HG03066 (cell line): ENCODE measurements at regions not wholly inside any gene's neighbourhood (a gene's known extent, or its start where the extent isn't known, plus 50 kb on each side); places are given as distances from the start of the nearest gene placed in this dataset.

Experiments
- ATAC-seq: cut with Tn5 transposase; IDR thresholded peaks from one replicate; pipeline ENCODE4 v1.9.1; 2021; ENCODE audit warnings: low read depth; ENCODE audit not compliant: unreplicated experiment

- ATAC-seq = peak; percentile 60
Measured at GRCh38 chr2:19046986-19047780, 311.2 kb downstream of the OSR1 start.

DNA sequence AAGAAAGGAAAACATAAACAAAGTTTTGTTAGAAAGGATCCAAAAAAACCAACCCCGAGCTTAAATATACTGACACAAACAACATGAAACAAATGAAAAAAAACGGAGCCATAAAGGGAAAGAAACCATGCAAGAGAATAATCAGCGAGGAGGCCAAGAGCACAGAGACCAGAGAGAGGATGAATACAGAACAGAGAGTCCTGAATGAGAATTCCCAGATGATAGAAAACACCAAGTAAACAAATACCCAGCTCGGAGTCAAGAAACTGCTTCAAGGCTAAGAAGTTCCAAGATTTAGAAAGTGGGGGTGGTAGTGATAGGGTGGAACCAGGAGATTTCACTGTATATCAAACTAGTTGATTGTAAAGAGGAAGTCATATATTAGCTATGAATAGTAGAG, 313.3 kb downstream of the OSR1 start:
- ATAC-seq = no peak

DNA sequence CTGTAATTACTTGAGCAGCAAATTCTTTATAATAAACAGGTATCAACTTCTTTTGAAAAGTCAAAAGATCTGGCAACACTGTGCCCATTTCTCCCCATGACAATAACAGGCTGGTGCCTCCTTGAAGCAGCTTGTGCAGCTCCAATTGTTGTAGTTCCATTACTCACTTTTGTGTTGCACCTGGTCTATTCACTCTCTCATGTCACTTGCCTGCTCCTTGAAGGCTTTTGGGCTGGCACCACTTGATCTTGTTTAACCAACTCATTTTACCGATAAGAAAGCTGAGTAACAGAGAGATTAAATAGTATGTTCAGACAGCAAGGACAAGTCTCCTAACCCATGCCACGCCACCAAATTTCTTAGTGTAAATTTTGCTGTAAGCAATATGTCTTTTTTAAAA, 314.5 kb downstream of the OSR1 start:
- ATAC-seq = no peak

DNA sequence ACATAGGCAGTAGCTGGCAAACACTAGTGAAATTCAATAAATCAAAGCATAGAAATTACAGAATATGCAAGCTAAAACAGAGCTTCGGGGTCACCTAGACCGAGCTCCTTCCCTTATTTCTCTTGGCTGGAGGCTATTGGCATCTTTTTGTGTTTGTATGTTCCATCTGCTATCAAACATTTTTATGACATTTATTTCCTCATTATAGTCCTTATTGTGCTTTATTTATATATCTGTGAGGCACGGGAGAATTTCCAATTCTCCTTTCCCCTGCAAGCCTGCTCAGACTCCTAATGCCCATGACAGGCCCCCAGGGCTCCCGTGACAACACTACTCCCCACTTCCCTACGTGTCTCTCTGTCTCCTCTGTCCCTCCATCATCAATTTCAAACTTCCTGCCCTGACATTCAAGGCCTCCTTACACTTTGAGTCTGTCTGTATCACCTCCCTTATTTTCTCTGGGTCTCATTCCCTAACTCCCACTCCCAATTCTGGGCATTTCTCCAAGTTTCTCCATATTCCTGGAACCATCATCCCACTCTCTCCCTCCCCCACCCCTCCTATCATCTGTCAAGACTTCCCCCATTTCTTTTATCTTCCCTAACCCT, 316.9 kb downstream of the OSR1 start:
- ATAC-seq = no peak

DNA sequence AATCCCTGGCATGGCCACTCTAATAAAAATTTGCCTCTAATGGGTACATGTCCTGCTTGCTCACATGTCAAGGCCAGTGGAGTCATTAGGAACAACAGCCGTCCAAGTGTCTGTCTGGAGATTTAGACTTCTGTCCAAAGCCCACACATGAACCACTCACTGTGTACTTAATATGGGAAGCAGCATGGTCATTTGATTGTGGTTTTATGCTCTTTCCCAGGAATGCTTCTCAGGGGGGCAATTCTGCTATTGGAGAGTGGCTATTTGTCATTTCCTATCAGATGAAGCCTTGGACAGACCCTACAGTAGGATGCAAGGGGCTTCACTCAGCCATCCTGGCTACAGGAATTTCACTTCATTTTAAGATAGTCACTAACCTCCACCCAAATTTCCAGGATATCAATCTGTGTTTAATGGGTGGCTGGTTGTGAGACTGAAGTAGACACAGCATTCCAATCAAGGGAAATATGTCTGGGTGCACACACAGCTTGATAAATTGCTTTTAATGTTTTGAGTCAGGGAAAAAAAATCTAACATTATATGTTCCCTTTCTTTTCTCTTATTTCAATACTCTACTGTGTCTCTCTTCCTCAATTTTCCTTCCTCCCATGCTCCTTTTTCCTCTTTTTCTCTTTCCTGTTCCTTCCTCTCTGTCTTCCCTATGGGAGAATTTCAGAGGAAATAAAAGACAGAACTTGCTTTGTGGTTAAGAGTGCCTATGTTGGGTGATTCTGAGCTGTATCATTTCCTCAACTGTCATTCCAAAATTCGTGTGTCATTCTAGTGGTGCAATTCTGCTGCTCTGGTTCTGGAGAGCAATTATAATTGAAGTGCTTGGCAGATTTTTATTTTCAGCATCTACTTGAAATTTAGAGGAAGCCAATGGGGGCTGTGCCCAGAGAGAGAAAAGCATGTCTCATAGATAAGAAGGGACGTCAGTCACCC, 320.1 kb downstream of the OSR1 start:
- ATAC-seq = no peak

DNA sequence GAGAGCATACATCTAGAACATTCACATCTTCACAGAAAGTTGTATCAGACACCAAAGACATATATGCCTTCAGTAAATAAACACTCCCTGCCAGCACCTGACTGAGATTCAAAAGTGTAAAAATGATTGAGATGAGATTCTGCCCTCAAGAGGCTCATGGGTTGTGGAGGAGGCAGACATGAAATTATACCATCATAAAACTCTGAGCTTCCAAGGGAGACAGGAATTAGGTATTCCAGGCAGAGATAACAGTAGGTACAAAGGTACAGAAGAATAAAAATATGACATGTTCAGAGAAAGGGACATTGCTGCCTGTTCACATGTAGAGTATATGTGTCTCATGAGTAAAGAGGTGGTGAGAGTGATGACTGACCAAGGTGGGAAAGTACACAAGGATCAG, 322.3 kb downstream of the OSR1 start:
- ATAC-seq = no peak

DNA sequence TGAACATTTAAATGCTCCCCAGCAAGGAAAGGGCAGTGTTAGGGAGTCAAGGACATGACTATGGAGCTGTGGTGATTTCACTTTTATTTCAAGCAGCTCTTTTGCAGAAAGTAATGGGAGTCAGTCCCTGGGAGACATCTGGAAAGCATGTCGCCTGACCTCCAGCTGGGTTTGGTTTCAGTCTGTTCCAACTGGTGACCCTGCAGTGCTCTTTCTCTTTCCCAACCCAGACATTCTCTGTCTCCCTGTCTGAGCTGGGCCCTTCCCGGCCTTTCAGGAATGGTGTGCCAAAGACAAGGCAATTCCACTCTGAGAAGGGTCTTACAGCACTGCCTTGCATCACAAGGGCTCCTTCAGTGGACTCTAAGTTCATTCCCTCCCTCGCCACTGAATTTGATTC, 323.2 kb downstream of the OSR1 start:
- no peak for ATAC-seq

DNA sequence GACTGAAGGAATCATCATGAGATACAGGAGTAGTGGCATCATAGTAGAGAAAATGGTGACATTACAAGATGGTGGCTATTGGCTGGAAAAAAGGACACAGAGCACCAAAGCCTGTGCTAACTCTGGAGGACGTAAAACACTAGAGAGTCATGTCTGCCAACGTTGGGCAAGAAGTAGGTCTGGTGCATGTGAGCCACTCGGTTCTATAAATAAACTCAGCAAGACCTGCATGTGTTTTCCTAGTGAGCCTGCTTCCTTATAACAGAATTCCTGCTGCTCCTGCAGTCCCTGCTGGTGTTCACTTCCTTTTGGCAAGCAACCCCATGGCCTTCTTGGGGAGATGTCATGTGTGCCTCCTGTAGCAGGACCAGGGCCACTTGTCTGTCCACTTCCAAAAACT, 325.2 kb downstream of the OSR1 start:
- no peak for ATAC-seq

DNA sequence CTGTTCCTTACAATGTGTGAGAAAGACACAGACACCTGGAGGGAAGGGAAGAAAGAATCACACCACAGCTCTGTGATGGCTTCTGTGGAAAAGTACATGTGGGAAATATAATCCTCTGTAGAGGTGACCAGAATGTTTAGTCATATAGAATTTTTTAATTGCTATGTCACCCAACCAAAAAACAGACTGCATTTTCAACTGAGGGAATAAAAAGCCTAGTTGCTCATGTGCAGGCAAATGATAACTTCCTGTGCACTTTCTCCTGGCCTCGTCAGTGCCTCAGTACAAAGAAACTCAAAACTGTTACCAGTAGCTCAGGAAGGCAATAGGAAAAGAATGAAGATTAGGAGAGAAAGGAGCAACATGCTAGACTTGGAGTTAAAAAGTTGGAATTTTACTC, 326.8 kb downstream of the OSR1 start:
- no peak for ATAC-seq

DNA sequence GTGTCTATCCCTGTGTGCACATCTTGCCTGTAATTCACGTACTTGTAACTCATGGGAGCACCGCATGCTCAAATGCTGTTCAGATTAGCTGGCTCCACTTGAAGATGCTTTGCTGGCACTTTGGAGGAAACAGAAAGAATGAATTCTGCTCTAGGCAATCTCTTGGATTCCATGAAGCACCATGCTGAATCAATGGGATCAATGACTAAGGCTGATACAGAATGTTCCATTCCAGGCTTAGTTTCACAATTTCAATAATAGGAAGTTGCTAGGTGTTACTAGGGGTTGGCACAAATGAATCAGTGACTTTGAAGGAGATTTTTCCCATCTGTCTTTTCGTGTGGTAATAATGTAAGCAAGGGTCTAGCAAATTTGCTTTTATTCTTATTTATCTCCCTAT, 328.8 kb downstream of the OSR1 start:
- ATAC-seq = no peak

GRCh38 chr2:19028587-19029375, 329.6 kb downstream of the OSR1 start:
- ATAC-seq = no peak

DNA sequence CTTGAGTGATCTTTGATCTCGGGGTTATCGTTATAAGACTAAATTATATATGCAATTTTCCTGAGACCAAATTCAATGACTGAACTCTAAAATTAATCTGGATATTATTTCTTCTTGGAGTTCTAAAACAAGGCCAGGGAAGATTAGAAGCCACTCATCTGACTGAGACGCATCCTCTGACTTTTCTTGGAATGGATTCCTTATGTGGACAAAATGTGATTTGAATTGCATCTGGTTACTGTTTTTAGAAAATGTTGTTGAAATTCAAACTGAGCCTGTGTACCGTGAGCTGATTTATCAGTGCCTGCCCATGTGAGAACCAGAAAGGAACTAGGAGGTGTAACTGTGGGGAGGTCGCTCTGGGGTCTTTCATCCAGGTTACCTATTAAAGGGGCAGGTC, 330.8 kb downstream of the OSR1 start:
- no peak for ATAC-seq

DNA sequence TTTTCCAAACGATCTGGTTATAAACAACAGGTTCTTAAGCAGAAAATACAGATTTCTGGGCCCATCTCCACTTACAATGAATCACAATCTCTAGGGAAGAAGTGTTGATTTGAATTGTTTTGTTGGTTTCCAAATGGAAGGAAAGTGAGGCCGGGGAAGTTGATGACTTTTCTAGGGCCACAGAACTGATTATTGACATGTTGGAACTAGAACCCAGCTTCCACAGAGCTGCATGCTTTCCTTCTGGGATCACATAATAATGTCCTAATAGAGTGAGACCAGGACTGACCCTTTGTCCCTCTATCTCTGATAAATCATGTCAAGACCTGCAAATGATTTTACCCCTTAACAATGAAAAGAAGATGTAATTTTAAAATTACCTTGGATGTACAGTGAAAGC, 332.2 kb downstream of the OSR1 start:
- no peak for ATAC-seq

DNA sequence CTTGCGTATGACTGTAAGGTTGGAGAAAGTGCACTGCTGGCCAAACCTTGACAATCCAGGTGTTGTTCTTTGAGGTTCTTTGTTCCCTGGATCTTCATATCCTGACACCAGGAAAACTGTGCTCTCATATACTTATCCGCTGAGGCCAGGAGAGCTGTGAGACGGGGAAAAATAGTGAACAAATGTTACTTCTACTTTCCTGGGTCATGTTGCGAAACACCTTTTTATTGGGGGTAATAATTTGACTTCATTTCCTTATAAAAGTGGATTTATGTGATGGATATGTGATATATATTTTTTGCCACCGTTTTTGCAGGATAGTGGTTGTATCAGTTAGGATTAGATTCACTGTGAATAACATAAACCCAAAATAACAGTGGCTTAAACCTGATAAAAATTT, 336.1 kb downstream of the OSR1 start:
- ATAC-seq = no peak

DNA sequence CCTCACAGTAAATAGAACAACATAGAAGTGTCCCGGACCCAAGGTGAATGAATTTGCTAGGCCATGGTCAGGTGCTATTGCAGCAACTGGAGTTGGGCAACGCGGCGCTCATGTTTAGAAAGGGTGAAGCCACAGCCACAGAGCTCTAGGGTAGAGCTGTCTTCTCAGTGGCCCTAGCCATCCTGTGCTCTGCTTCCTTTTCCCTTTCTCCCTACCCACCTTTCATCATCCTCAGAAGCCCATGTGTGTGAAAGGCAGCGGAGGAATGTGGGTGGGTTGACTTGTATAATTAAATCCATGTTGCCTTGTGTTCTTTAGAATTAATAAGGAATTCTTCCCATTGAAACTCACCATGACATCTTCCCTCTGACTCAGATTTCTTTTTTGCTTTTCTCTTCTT, 336.7 kb downstream of the OSR1 start:
- ATAC-seq = no peak

- no peak for ATAC-seq
Measured at GRCh38 chr2:19021100-19021476, 337.3 kb downstream of the OSR1 start.

DNA sequence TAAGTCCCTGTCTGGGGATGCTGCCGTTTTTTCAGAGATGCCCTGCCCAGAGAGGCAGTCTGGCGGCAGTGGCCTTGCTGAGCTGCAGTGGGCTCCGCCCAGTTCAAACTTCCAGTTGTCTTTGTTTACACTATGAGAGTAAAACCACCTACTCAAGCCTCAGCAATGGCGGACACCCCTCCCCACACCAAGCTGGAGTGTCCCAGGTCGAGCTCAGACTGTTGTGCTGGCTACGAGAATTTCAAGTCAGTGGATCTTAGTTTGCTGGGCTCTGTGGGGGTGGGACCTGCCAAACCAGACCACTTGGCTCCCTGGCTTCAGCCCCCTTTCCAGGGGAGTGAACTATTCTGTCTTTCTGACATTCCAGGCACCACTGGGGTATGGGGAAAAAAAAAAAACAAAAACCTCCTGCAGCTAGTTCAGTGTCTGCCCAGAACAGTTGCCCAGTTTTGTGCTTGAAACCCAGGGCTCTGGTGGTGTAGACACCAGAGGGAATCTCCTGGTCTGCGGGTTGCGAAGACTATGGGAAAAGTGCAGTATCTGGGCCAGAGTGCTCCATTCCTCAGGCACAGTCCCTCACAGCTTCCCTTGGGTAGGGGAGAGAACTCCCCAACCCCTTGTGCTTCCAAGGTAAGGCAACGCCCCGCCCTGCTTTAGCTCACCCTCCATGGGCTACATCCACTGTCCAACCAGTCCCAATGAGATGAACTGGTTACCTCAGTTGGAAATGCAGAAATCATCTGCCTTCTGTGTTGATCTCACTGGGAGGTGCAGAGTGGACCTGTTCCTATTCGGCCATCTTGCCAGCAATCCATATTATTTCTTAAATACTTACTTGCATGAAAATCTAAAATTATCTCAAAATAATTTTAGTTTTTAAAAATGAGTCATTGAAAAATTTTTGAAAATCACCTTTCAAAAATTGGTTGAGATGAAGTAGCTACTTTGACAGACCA, 338.0 kb downstream of the OSR1 start:
- no peak for ATAC-seq

DNA sequence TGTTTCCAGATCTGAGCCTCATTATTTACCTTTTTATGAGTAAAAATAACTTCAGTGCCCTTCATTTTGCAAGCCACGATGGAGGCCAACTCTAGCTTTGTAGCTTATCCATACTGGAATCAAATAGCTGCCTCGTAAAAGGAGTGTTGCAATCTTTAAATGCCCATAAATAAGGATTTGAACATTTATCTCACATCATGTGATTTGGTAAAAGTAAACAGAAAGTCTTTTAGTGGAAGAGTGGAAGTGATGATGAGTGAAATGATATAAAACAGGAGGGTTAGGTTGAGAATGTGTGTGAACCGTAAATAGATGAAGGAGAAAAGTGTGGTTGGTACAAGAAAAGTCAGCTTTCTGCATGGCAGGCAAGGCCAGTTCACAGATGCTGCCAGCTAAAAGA, 348.9 kb downstream of the OSR1 start:
- no peak for ATAC-seq

DNA sequence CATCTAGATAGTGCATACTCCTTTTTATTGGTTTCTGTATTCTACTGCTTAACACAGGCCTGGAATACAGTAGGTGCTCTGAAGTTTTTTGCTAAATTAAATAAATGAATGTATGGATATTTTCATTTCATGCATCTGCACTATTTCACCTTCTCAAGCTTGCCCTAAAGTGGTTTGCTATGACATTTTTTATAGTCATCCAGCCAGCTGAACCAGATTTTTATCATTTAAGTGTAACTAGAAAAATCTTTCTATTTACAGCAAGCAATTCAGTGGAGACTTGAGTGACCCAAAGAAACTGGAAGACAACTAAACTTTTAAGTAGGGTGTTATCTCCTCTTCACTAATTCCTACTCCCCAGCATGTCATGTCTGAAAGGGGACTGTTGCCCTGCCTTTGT, 354.9 kb downstream of the OSR1 start:
- no peak for ATAC-seq

DNA sequence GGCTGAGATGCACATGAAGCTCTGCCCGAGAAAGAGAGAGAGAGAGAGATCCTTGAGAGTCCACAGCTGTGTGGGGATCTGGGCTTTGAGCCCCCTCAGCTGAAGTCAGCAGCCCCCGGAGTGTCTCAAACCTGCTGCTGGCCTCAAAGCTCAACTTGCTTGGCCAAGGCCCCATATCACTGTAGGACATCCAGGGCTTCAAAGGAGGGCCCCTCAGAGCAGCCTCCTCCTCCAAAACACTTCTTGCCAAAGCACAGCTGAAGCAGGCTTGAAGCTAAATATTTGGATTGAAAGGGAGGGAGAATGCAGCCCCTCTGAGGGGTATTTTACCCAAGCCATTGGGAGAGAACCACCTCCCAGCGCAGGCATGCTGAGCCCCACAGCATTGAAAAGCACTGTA, 357.6 kb downstream of the OSR1 start:
- no peak for ATAC-seq
